ENCODE measurements at regions not wholly inside any gene's neighbourhood (a gene's known extent, or its start where the extent isn't known, plus 50 kb on each side); places are given as distances from the start of the nearest gene placed in this dataset.

DNA sequence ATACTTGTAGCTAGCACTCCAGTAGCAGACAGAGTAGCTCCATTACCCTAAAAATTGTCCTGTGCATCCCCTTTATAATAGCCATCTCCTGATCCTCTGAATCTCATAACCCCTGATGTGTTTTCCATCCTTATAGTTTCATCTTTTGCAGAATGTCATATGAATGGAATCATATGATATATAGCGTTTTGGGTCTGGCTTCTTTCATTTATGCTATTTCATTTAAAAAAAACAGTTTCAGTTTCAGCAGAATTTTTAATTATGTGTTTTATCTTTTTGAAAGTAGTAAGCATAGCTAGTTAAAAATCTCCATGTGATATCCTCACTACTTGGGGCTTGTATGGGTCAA lies 132.7 kb downstream of the KLF13 start:
- TF ChIP-seq, protein P1, sequence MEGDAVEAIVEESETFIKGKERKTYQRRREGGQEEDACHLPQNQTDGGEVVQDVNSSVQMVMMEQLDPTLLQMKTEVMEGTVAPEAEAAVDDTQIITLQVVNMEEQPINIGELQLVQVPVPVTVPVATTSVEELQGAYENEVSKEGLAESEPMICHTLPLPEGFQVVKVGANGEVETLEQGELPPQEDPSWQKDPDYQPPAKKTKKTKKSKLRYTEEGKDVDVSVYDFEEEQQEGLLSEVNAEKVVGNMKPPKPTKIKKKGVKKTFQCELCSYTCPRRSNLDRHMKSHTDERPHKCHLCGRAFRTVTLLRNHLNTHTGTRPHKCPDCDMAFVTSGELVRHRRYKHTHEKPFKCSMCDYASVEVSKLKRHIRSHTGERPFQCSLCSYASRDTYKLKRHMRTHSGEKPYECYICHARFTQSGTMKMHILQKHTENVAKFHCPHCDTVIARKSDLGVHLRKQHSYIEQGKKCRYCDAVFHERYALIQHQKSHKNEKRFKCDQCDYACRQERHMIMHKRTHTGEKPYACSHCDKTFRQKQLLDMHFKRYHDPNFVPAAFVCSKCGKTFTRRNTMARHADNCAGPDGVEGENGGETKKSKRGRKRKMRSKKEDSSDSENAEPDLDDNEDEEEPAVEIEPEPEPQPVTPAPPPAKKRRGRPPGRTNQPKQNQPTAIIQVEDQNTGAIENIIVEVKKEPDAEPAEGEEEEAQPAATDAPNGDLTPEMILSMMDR (IDR thresholded peaks at IDR 0.05) = no peak
- no peak for TF ChIP-seq POLR2A (IDR thresholded peaks at IDR 0.05)

All from right lobe of liver (tissue), 4 donors.